GM12892 (cell line): ENCODE measurements at regions not wholly inside any gene's neighbourhood (a gene's known extent, or its start where the extent isn't known, plus 50 kb on each side); places are given as distances from the start of the nearest gene placed in this dataset.

Experiments used
- POLR2A ChIP-seq: IDR thresholded peaks from 2 replicates; pipeline ENCODE4 v1.6.1; 2011; ENCODE audit warnings: low read depth, low read length, control low read depth
- POLR2AphosphoS5 ChIP-seq: IDR thresholded peaks from 2 replicates; pipeline ENCODE4 v1.6.1; 2011; ENCODE audit warnings: low read depth, low read length, control low read depth
- TAF1 ChIP-seq: IDR thresholded peaks from 2 replicates; pipeline ENCODE4 v1.6.1; 2011; ENCODE audit warnings: low read depth, mild to moderate bottlenecking, control low read depth, low read length, borderline replicate concordance

DNA sequence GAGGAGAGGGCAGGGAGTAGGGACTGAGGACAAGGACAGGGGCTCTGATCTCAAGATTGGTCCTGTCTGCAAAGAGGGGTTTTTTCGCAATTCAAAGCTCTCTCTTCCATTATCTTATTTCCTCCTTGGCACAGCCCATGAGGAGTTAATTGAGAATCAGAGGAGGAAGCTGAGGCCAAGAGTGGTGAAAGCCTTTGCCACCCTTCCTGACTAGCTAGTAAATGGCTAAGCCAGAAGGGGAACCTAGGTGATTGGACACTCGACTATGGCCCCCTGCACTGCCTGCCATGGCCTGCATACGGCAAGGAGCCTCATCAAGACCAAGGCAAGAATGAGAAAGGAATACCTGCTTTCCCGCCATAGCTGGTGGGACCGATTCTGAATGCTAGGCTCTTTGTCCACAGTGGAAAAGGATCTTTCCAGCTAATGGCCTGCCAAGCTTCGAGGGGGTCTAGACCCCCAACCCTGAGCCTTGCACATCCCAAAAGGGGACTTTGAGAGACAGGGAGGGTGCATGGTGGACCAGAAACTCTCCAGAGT, 237.9 kb downstream of the HAUS1 start:
- TF ChIP-seq POLR2AphosphoS5 (no peak), POLR2A (no peak), TAF1 (no peak)
